ENCODE measurements at regions not wholly inside any gene's neighbourhood (a gene's known extent, or its start where the extent isn't known, plus 50 kb on each side); places are given as distances from the start of the nearest gene placed in this dataset.

DNA sequence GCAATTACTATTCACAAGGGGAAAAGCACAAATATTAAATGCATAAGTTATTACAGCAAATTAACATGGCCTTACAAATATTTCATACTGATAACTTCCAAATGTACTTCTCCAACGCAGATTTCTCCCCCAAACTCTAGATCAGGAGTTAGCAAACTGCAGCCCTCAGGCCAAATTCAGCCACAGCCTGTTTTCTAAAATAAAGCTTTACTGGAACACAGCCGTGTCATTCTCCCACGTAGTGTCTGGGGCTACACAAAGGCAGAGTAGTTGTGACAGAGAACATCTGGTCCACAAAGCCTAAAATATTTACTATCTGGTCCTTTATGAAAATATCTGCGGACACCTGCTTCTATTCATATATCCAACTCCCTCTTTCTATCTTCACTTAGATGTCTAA lies 151.8 kb upstream of the AHR start:
- Mint-ChIP-seq H3K27ac (no peak overlapping the region), H3K4me1 (no peaks in the 10 kb centered on the region), H3K9me3 (no peaks in the 10 kb centered on the region), H3K4me3 (no peak overlapping the region), H3K27me3 (ENCODE audit: low read depth) (no peaks in the 10 kb centered on the region; the same call in 1 of the 2 replicates), H3K36me3 (ENCODE audit: insufficient read depth in 1 of 3, low read depth in 3 of 3) (no peaks in the 10 kb centered on the region)
- no peak overlapping the region for H3K18ac ChIP-seq (ENCODE audit: insufficient read length, low read depth, low read length)
- no peak overlapping the region for H2BK15ac ChIP-seq (ENCODE audit: low read depth, low read length)
- WGBS (ENCODE audit: extremely low coverage, insufficient read length, low lambda C conversion rate): no CpG with 5 or more reads among the region's 4 CpGs
- no peak overlapping the region for H3T11ph ChIP-seq (ENCODE audit: low read length)
- no peaks in the 10 kb centered on the region for H4K20me1 ChIP-seq (ENCODE audit: control insufficient read depth, insufficient read depth, insufficient read length)
- H3K23ac ChIP-seq (ENCODE audit: insufficient read length, low read depth, low read length): no peak overlapping the region
- no peaks in the 10 kb centered on the region for H3K9me3 ChIP-seq (ENCODE audit: control insufficient read depth, low read depth, low read length)
- no peak overlapping the region for H2BK5ac ChIP-seq (ENCODE audit: insufficient read length, low read length)
- TF ChIP-seq, protein P1, sequence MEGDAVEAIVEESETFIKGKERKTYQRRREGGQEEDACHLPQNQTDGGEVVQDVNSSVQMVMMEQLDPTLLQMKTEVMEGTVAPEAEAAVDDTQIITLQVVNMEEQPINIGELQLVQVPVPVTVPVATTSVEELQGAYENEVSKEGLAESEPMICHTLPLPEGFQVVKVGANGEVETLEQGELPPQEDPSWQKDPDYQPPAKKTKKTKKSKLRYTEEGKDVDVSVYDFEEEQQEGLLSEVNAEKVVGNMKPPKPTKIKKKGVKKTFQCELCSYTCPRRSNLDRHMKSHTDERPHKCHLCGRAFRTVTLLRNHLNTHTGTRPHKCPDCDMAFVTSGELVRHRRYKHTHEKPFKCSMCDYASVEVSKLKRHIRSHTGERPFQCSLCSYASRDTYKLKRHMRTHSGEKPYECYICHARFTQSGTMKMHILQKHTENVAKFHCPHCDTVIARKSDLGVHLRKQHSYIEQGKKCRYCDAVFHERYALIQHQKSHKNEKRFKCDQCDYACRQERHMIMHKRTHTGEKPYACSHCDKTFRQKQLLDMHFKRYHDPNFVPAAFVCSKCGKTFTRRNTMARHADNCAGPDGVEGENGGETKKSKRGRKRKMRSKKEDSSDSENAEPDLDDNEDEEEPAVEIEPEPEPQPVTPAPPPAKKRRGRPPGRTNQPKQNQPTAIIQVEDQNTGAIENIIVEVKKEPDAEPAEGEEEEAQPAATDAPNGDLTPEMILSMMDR (conservative IDR thresholded peaks at IDR 0.05): no peak
- no peak overlapping the region for H2BK120ac ChIP-seq (ENCODE audit: low read depth, low read length, poor library complexity, severe bottlenecking)
- no peak for DNase-seq
- H3K79me2 ChIP-seq (ENCODE audit: insufficient read depth, low read length): no peaks in the 10 kb centered on the region
- no peak overlapping the region for H4K91ac ChIP-seq (ENCODE audit: insufficient read length, low read depth, low read length)
- H3K14ac ChIP-seq (ENCODE audit: insufficient read depth, low read length): no peak overlapping the region
- H3K79me1 ChIP-seq (ENCODE audit: insufficient read depth, low read depth, low read length, poor library complexity, severe bottlenecking): no peaks in the 10 kb centered on the region
- H3K4me1 ChIP-seq (ENCODE audit: insufficient read depth, low read length): no peaks in the 10 kb centered on the region
- no peak overlapping the region for H2BK20ac ChIP-seq (ENCODE audit: low read depth, low read length, poor library complexity, severe bottlenecking)
- H3K4me2 ChIP-seq (ENCODE audit: insufficient read depth, insufficient read length, low read length): no peak overlapping the region
- H3K56ac ChIP-seq (ENCODE audit: insufficient read length, low read depth, low read length): no peak overlapping the region
- H3K23me2 ChIP-seq (ENCODE audit: insufficient read length, low read depth, low read length, poor library complexity, severe bottlenecking): no peaks in the 10 kb centered on the region
- H2BK12ac ChIP-seq (ENCODE audit: insufficient read length, low read depth, low read length): no peak overlapping the region
- H2AK5ac ChIP-seq (ENCODE audit: insufficient read length, low read length): no peak overlapping the region
- H3K9ac ChIP-seq (ENCODE audit: extremely low read depth, insufficient read length, low read length): no peak overlapping the region
- H2AFZ ChIP-seq (ENCODE audit: low read length): no peak overlapping the region
- H4K8ac ChIP-seq (replicated peaks; ENCODE audit: insufficient read length, low read depth, low read length): no peak overlapping the region
- H4K5ac ChIP-seq (ENCODE audit: insufficient read length, low read depth, low read length): no peak overlapping the region
- H3K27ac ChIP-seq (ENCODE audit: insufficient read length, low read depth, low read length): no peak overlapping the region
- no peak overlapping the region for H3K4ac ChIP-seq (ENCODE audit: low read depth, low read length)
- no peaks in the 10 kb centered on the region for H3K27me3 ChIP-seq (ENCODE audit: insufficient read depth, low read length)
